C4-2B (cell line): ENCODE measurements at regions not wholly inside any gene's neighbourhood (a gene's known extent, or its start where the extent isn't known, plus 50 kb on each side); places are given as distances from the start of the nearest gene placed in this dataset.

Experiments
- H3K27ac ChIP-seq: fragments of 450-650 bp; 2 replicates; pipeline ENCODE4 v1.5.1; 2017
- ZFX ChIP-seq: fragments of 450-650 bp; IDR thresholded peaks from 2 replicates; pipeline ENCODE4 v1.6.1; 2017
- TF ChIP-seq, protein P1 (sequence below): fragments of 450-650 bp; conservative IDR thresholded peaks from 2 replicates; pipeline ENCODE4 v1.5.1; 2017; ENCODE audit warnings: mild to moderate bottlenecking

DNA sequence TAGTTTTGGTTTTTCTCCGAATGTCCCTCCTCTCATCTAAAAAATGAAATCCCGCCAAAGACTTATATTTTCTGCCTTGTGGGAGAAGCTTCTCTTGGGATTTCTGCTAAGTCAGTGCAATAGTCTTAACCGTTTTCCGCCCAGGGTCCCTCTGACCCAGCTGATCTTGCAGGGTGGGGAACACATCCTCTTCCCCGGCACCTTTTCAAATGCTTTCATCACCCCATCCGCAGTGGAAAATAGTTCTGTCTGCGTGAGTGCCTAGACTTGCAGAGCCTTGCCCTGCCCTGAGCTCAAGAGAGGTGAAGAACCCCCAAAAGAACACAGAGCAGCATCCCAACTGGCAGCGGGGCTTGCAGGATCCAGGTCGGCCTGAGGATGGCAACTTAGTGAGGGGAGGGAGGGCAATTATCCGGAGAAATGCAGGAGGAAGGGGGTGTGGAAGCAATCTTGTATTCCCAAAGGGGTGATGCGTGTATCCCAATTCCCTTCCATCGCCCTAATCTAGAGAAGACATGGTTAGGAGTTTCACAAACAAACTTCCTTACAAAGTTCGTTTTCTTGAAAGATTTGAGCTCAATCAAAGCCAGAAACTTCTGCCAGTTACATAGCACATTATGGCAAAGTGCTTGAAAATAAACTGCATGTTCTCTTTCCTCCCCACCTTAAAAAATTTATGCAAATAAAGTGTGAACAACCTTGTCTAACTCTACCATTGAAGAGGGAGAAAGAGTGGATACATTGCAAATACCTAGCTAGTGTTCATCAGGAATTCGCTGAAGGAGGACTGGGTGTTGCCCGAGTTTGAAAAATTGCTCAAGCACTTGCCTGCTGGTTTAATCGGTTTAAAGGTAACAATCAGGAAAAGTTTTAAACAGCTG lies 79.9 kb downstream of the NR2F2 start:
- no peak overlapping the region for H3K27ac ChIP-seq

DNA sequence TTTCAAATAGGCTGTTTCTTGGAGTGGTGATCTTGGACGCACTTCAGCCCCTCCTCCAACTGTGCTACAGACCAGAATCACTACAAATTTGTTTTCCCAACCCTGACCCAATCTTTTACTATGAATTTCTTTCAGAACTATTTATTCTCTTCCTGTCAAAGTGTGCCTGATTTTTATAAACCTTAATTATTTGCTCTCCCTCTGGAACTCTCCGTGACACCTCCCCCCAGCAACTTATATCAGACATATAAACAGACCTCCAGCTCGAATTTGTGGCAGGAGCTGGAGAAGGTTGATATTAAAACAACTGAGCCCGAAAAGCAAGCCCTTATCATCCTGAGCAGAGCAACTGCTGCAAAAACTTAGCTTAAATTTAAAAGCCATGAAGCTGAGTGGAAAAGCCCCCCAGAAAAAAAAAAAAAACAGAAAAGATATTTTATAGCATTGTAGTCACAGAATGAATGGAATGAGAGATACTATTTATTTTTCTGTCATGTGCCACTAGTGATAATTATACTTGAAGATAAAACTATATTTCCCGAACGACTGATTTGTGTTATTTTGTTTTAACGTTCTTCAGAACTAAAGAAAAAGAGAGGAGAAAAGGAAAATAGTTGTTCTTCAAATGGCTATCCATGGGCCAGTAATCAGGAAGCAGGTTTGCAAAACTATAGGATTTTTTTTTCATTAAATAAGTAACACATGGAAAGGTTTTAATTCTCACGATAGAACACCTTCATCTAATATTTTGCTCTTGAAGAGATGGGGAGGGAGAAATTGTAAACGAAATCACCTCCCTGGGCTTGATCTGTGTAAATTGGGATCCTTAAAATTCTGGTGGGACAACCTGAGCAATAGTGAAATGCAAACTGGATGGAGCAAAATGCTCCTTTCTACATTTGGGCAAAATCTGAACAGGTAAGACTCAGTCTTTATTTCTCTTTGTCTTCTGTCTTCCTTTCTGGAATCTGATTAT lies 80.8 kb downstream of the NR2F2 start:
- TF ChIP-seq ZFX = no peak
- H3K27ac ChIP-seq = no peak overlapping the region

More for the DNA sequence above, 79.9 kb downstream of the NR2F2 start:
- no peak for TF ChIP-seq ZFX
- TF ChIP-seq, protein P1, sequence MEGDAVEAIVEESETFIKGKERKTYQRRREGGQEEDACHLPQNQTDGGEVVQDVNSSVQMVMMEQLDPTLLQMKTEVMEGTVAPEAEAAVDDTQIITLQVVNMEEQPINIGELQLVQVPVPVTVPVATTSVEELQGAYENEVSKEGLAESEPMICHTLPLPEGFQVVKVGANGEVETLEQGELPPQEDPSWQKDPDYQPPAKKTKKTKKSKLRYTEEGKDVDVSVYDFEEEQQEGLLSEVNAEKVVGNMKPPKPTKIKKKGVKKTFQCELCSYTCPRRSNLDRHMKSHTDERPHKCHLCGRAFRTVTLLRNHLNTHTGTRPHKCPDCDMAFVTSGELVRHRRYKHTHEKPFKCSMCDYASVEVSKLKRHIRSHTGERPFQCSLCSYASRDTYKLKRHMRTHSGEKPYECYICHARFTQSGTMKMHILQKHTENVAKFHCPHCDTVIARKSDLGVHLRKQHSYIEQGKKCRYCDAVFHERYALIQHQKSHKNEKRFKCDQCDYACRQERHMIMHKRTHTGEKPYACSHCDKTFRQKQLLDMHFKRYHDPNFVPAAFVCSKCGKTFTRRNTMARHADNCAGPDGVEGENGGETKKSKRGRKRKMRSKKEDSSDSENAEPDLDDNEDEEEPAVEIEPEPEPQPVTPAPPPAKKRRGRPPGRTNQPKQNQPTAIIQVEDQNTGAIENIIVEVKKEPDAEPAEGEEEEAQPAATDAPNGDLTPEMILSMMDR = no peak

DNA sequence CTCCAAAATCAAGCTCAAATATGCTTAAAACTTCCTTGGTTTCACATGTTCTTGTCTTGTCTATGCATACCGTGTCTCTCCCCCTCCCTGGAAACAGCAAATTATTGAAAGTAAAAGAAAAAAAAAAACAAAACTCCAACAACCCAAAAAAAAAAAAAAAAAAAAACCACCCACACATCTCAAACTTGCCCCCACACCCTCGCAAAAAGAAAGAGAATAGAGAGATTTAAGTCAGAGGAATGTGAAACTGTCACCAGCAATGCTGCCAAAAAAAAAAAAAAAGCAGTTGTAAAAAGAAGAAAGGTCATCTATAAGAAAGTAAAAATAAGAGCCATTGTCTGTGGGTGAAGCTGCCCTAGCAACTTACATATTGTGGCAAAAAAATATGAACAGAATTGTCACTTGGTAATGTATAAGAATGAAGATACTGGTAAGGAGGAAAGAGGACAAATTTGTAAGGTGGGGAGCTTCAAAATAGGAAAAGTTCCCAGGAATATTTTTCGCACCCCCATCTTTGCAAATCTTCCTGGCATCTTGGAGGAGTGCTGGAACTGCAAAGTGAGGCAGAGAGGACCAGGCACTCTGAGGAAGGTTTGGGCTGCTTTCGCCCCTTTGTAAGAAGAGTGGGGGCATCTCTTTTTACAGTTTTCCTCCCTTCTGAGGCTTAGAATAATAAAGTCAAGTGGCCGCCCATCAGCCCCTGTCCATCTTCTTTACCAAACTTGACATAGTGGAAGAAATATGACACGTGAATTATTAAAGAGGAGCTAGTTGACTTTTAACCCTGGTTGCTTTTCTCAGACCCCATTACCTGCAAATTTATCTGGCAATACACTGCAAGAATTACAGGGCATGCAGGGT lies 81.8 kb downstream of the NR2F2 start:
- H3K27ac ChIP-seq = no peak overlapping the region
- TF ChIP-seq, protein P1 = no peak

DNA sequence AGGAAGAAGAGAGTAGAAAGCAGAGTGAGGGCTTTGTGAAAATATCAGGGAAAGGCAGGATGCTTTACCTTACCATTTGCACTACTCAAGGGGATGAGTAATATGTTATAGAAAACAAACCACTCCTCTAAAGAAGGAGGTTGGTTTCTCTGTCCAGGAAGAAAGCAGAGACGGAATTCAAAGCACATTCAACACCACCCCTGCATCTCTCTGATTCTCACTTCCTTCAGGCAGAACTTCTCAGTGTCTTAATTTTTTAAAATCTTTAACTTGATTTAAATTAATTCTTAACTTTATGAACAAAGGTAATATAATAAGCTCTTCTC lies 82.4 kb downstream of the NR2F2 start:
- TF ChIP-seq ZFX = no peak
- TF ChIP-seq, protein P1 = no peak
- H3K27ac ChIP-seq = no peak overlapping the region

DNA sequence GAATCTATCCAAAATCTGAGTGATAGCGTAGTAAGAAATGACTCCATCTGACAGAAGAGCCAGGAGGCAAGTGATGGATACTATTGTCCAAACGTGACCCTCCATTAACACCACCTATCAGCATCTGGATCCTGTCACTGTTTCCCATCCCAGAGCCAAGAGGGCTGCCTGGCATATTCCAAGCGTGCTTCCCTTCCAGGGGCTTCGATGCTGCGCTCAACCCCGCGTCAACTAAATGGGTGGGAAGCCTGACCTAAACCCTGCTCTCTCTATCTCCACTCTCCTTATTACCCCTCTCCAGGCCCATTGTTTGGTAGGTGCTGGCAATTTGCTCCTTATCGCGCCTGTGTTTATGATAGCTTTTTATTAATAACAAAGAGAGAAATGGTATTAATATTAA lies 83.2 kb downstream of the NR2F2 start:
- no peak for TF ChIP-seq ZFX
- H3K27ac ChIP-seq = no peak overlapping the region

DNA sequence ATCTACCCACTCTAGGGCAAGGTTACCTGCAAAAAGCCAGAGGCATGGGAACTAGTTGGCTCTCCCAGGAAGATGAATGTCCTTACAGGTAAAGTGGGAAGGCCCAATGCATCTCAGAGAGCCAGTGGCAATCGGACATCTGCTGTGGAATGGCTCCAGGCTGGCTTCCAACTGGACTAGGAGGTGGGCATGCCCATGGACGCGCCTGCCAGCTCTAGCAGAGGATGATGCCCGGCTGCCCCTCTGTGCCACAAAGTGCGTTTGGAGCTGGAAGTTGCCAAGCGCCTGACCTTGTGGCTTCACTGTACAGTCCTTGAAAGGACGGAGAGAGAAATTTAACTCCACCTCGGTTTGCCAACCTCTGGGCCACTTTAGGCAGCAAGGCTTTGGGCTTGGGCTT lies 84.4 kb downstream of the NR2F2 start:
- H3K27ac ChIP-seq = no peak overlapping the region
- TF ChIP-seq, protein P1 = no peak
- no peak for TF ChIP-seq ZFX

DNA sequence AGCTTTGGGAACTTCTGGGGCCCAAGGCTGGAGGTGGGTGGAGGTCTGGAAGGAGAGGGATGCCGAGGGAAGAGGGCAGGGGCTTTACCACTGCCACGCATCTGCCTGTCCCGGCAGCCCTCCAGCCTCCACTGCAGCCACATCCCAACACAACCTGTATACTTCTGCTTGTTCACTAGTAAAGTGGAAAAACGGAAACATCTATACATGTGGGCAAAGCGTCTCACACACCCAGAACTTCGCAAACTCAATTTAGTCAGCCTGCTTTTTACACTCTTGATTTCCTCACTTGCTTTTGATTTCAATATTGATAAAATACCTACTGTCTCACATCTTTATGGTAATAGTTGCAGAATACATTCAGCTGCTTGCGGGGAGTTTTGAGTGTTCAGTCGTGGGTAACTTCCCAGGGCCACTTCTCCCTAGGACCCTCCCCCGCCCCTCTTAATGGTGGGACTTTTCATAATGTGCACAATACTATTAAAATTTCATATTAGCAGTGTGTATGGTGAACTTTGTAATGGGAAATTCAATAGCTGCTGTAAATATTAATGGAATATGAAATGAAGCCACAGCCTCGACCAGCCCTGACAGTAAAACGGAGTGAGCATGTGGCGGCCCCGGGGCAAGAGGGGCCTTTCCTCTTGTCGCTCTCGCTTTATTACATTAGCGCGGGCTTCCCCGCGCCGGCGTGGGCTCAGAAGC lies 85.2 kb downstream of the NR2F2 start:
- TF ChIP-seq, protein P1 = no peak
- H3K27ac ChIP-seq = no peak overlapping the region
